Heart left ventricle (tissue), 13 donors: ENCODE measurements at regions not wholly inside any gene's neighbourhood (a gene's known extent, or its start where the extent isn't known, plus 50 kb on each side); places are given as distances from the start of the nearest gene placed in this dataset.

Source experiments
- POLR2A ChIP-seq, 2 donors: fragments of 450-650 bp; IDR thresholded peaks; one replicate each; pipeline ENCODE4 v1.6.1; 2017; ENCODE audit warnings: antibody characterized with exemption in 2 of 2, mild to moderate bottlenecking in 2 of 2, moderate library complexity in 2 of 2
- TF ChIP-seq, protein P1 (sequence below), 12 donors: fragments of 200-600 bp; sonication (generic) in 4 of 12; IDR thresholded peaks; one replicate each; pipeline versions ENCODE4 v1.5.0 to v1.8.0; 2018 to 2022; ENCODE audit warnings: antibody characterized with exemption in 12 of 12, mild to moderate bottlenecking in 5 of 12
- donor health status: ischemic (EF 13 %, LVEDD 7.1; RV severe dilation, severe dysfunction).
- donor health status: DM: no; HTN: yes; CAD: no.
- donor health status: DM: no; HTN: no; CAD: no.
- donor health status: ischemic (EF 25% LVEDD 6.9; RV normal size, moderate dysfunction).
- donor health status: ischemic (EF 25% LVEDD 5.7; RV mildly dilated, moderate dysfunction).
- donor health status: ischemic (EF 35%, LVEDD 5.7; RV mildly dilated, moderate dysfunction).
- donor health status: nonischemic (EF 11% LVEDD 7.7; RV severe dilation, severe dysfunction).
- donor health status: DM: yes; HTN: yes; CAD: no.
- donor health status: PGD.
- donor health status: ischemic (EF 29% LVEDD 5.4; RV normal size, mild dysfunction).
- donor health status: nonischemic (EF 23%, LVEDD 6.1; RV moderate dilation, normal function).

DNA sequence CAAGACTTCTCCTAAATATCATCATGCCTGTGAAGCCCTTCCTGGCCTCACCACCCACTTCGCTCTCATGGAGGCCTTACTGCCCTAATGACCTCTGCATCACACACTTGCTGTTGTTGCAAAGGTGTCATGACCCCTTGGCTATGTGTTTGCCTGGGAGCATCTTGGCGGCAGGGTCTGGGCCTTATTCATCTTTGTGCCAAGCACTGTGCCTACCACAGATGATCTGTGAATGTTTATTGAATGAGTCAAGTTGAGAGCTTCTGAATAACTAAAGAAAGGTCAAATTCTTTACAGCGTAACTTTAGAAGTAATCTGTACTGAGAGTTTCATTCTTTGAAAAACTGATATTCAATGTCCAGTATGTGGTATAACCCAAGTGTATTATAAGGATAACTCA lies 113.3 kb downstream of the TTC8 start:
- TF ChIP-seq, protein P1, sequence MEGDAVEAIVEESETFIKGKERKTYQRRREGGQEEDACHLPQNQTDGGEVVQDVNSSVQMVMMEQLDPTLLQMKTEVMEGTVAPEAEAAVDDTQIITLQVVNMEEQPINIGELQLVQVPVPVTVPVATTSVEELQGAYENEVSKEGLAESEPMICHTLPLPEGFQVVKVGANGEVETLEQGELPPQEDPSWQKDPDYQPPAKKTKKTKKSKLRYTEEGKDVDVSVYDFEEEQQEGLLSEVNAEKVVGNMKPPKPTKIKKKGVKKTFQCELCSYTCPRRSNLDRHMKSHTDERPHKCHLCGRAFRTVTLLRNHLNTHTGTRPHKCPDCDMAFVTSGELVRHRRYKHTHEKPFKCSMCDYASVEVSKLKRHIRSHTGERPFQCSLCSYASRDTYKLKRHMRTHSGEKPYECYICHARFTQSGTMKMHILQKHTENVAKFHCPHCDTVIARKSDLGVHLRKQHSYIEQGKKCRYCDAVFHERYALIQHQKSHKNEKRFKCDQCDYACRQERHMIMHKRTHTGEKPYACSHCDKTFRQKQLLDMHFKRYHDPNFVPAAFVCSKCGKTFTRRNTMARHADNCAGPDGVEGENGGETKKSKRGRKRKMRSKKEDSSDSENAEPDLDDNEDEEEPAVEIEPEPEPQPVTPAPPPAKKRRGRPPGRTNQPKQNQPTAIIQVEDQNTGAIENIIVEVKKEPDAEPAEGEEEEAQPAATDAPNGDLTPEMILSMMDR (IDR thresholded peaks at IDR 0.05) = no peak
- TF ChIP-seq POLR2A (IDR thresholded peaks at IDR 0.05) = no peak
